Loucy (cell line): ENCODE measurements at regions not wholly inside any gene's neighbourhood (a gene's known extent, or its start where the extent isn't known, plus 50 kb on each side); places are given as distances from the start of the nearest gene placed in this dataset.

ENCODE experiments used
- CTCF ChIP-seq: fragments of 200-600 bp; sonication (generic); conservative IDR thresholded peaks from 2 replicates; pipeline ENCODE4 v1.5.1; 2014; ENCODE audit warnings: mild to moderate bottlenecking, antibody characterized with exemption, low read length
- EZH2phosphoT487 ChIP-seq: fragments of 200-600 bp; IDR thresholded peaks from 2 replicates; pipeline ENCODE4 v1.6.1; 2018; ENCODE audit warnings: antibody characterized with exemption, mild to moderate bottlenecking, moderate library complexity, borderline replicate concordance

GRCh38 chr2:13003500-13003899 is 286.8 kb downstream of the TRIB2 start:
- TF ChIP-seq CTCF (no peak), EZH2phosphoT487 (no peak)
